Mucosa of rectum (tissue), 2 donors: ENCODE measurements at regions not wholly inside any gene's neighbourhood (a gene's known extent, or its start where the extent isn't known, plus 50 kb on each side); places are given as distances from the start of the nearest gene placed in this dataset.
A peak's percentile ranks its signal among the peaks of the same experiment; 100 is the strongest.

Experiments used
- H3K27ac ChIP-seq, 2 donors: one replicate each; pipeline ENCODE4 v1.7.0; 2013; ENCODE audit warnings: inconsistent platforms in 2 of 2, low read depth in 2 of 2, low read length in 2 of 2
- H3K27me3 ChIP-seq, 2 donors: one replicate each; pipeline ENCODE4 v1.7.0; 2013; ENCODE audit warnings: low read length in 2 of 2; ENCODE audit not compliant: control insufficient read depth in 2 of 2, insufficient read depth in 2 of 2
- H3K36me3 ChIP-seq, 2 donors: one replicate each; pipeline ENCODE4 v1.7.0; 2013; ENCODE audit warnings: low read length in 2 of 2; ENCODE audit not compliant: control insufficient read depth in 2 of 2, insufficient read depth in 2 of 2
- H3K4me1 ChIP-seq, 2 donors: one replicate each; pipeline ENCODE4 v1.7.0; 2013; ENCODE audit warnings: low read length in 2 of 2, mild to moderate bottlenecking in 1 of 2; ENCODE audit not compliant: control insufficient read depth in 2 of 2, insufficient read depth in 2 of 2
- H3K4me3 ChIP-seq, 2 donors: one replicate each; pipeline ENCODE4 v1.7.0; 2013; ENCODE audit warnings: low read length in 2 of 2
- H3K9ac ChIP-seq, 2 donors: one replicate each; pipeline ENCODE4 v1.7.0; 2013; ENCODE audit warnings: low read length in 2 of 2, low read depth in 1 of 2, mild to moderate bottlenecking in 1 of 2
- H3K9me3 ChIP-seq, 2 donors: one replicate each; pipeline ENCODE4 v1.7.0; 2013; ENCODE audit warnings: low read length in 2 of 2; ENCODE audit not compliant: control insufficient read depth in 2 of 2
- donor health status: healthy.
- donor health status: Normal muscosa, but diverticular disease.

DNA sequence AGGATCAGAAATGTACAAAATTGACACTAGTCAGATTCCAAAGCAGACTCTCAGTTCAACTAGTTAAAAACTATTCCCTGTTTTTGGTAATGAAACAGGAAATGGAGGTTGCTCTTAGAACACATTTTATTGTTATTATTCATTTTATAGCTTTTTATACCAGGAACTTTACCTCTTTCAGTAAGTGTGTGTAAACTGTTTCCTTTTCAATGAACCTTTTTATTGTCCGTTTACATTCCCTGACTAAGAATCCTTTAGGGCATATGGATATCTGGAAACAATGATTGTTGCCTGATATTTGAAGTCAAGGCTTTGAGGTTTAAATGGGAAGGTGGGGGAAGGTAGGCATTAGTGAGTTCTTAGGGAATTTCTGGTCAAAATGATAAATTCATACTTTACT is 1511.4 kb downstream of the ADGRL3 start:
- peaks cover 0 to 16% of the 10 kb centered on the region in 2 donors for H3K4me1 ChIP-seq
- no peaks in the 10 kb centered on the region for H3K27me3 ChIP-seq
- no peak overlapping the region for H3K4me3 ChIP-seq
- no peaks in the 10 kb centered on the region for H3K9me3 ChIP-seq
- no peak overlapping the region for H3K9ac ChIP-seq
- no peak overlapping the region for H3K27ac ChIP-seq
- H3K36me3 ChIP-seq, result no peaks in the 10 kb centered on the region

DNA sequence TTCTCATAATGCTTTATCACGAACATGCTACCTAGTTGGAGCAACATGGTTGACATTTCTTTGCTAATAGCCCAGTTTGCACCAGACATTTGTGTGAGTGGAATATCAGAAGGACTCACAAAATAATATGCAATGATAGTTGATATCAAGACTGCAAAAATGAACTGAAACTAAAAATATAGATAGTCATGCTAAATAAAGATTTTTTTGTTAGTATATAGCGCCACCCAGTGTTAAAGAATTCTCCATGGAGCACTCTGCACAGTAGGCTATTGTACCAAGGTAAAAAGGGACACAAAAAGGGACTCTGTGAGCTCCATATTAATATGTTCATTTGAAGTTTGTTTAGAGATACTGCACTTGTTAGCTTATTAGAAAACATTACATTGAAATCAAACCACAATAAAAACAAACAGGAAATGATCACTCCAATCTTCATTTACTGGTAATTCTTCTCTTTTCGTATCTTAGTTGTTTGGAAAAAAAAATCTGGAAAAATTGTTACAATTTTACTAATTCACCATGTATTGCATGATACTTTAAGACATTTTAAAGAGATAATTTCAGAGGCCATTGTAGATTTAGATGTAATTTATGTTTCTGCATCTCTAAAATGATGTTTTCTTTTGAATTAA is 1509.6 kb downstream of the ADGRL3 start:
- no peaks in the 10 kb centered on the region for H3K36me3 ChIP-seq
- H3K9ac ChIP-seq, result no peak overlapping the region
- no peaks in the 10 kb centered on the region for H3K9me3 ChIP-seq
- H3K27ac ChIP-seq, result no peak overlapping the region
- H3K4me3 ChIP-seq, result peak overlapping the region; percentile 47 to 51
- H3K27me3 ChIP-seq, result no peaks in the 10 kb centered on the region
- peaks cover 0 to 16% of the 10 kb centered on the region in 2 donors for H3K4me1 ChIP-seq

DNA sequence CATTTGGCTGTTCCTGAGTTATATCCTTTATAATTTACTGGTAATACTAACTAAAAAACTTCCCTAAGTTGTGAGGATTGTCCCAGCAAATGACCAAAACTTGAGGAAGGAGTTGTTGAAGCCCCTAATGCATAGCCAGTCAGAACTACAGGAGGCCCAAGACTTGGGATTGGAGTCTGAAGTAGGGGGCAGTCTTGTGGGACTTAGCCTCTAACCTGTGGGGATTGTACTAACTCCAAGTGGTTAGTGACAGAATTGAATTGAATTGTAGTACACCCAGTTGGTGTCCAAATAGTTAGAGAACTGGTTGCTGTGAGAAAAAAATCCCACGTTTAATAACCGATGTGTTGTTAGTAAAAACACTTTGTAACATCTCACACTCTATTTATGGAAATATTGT is 1506.3 kb downstream of the ADGRL3 start:
- no peaks in the 10 kb centered on the region for H3K27me3 ChIP-seq
- H3K9me3 ChIP-seq, result no peaks in the 10 kb centered on the region
- no peak overlapping the region for H3K9ac ChIP-seq
- H3K27ac ChIP-seq, result no peak overlapping the region
- H3K36me3 ChIP-seq, result no peaks in the 10 kb centered on the region
- H3K4me3 ChIP-seq, result no peak overlapping the region
- peaks cover 0 to 8% of the 10 kb centered on the region in 2 donors for H3K4me1 ChIP-seq

DNA sequence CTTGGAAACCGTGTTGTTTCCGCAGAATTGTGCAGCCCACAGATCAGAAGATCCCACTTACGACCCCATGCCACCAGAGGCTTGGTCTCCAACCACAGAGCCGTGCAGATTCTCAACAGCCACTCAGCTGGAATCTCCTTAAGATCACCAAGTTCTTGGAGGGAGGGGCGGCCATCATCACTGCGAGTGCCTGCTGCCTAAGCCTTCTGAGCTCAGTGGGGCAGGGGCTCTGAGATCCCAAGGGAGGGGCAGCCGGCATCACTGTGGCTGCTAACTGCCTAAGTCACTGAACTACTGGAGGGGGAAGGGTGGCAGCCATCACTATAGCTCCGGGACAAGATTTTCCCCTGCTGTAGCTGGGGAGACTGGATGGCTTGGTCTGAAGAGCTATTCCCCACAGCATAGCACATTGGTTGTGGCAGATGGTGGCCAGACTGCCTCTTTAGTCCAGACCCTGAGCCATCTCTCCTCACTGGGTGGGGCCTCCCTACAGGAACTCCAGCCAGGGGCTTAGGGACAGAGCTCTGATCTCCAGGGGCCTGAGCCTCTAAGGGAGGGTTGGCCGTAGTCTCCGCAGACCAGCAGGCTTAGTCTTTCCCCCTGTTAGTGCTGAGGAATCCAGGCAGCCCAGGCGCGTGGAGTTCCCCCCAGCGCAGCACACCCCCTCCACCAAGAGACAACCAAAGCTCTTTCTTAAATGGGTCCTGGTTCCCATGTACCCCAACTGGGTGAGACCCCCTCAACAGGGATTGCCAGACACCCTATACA is 1483.9 kb downstream of the ADGRL3 start:
- H3K4me1 ChIP-seq, result no peaks in the 10 kb centered on the region
- no peaks in the 10 kb centered on the region for H3K9me3 ChIP-seq
- H3K27ac ChIP-seq, result no peak overlapping the region
- H3K36me3 ChIP-seq, result no peaks in the 10 kb centered on the region
- H3K9ac ChIP-seq, result no peak overlapping the region
- no peak overlapping the region for H3K4me3 ChIP-seq
- H3K27me3 ChIP-seq, result no peaks in the 10 kb centered on the region

DNA sequence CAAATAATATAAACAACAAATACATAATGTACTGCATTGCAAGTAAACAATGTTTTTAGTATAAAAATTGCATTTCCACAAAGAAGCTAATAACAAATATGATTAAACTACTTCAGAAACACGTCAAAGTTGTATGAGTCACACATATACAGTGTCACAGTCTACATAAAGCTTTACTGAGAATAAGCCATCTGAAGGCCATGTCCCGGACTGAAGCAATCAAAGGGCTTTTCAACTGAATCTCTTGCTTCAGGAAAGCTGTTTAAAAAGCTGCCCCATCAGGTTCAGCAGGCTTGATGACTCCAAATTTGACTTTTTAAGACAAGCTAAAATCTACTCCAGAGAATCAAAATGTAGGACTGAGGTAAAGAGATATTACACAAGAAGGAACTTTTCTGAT is 1476.8 kb downstream of the ADGRL3 start:
- H3K9ac ChIP-seq, result no peak overlapping the region
- no peaks in the 10 kb centered on the region for H3K4me1 ChIP-seq
- no peak overlapping the region for H3K4me3 ChIP-seq
- no peaks in the 10 kb centered on the region for H3K9me3 ChIP-seq
- no peaks in the 10 kb centered on the region for H3K27me3 ChIP-seq
- no peaks in the 10 kb centered on the region for H3K36me3 ChIP-seq
- H3K27ac ChIP-seq, result no peak overlapping the region

DNA sequence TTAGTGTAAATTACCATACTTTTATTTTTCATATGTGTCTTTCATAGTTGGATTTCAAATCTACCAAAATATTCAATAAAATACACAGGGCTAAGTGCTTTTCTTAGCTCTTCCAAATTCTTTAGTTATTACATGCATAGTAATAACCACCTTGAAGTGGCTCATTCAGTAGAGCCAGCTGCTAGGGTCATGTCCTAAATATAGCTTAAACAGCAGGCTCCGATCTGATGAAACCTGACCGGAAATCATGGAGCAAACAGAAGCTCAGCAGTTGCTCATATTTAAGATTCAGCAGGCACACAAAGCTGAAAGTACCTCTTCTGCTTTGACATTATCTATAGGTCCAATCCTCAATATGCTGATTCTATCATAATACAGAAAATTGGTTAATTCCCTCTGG is 1470.4 kb downstream of the ADGRL3 start:
- Histone ChIP-seq H3K9ac (no peak overlapping the region), H3K27ac (no peak overlapping the region), H3K9me3 (no peaks in the 10 kb centered on the region), H3K4me3 (no peak overlapping the region), H3K36me3 (no peaks in the 10 kb centered on the region), H3K27me3 (no peaks in the 10 kb centered on the region), H3K4me1 (no peaks in the 10 kb centered on the region)

DNA sequence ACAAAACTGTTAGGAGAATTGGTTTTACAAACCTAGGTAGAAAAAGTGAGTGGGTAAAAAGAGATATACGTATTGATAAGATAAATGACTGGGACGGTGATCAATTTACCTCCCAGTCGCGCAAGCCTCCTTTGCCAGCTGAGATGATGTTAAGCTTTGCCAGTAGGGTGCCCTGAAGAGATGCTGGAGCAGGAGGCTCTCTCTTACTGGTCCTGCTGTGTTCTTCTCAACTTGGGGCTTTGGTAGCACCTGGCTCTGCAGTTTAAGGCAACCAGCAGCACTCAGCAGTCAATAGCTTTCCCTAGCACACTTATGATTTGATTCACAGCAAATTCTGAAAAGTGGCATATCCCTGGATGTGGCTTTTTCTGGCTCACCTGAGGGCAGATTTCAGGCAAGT is 1461.7 kb downstream of the ADGRL3 start:
- no peaks in the 10 kb centered on the region for H3K36me3 ChIP-seq
- no peak overlapping the region for H3K27ac ChIP-seq
- no peaks in the 10 kb centered on the region for H3K27me3 ChIP-seq
- no peak overlapping the region for H3K9ac ChIP-seq
- no peaks in the 10 kb centered on the region for H3K9me3 ChIP-seq
- no peaks in the 10 kb centered on the region for H3K4me1 ChIP-seq
- no peak overlapping the region for H3K4me3 ChIP-seq

DNA sequence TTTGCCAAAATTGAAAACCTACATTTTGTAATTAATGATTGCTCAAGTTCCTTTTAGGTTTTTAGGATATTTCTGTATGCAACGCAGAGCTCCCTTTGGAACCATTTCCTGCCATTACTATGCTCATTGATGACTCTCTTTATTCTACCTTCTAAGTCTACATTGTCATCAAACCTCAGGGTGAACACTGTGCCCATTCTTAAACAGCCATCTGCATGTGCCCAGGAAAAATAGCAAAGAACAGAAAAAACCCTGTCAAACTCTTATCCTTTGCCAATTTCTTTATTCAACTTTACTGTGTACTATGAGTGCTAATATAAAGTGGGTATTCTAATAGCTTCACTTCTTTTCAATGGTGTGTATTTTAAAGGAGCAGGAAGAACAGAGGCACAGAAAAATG is 1455.9 kb downstream of the ADGRL3 start:
- no peaks in the 10 kb centered on the region for H3K9me3 ChIP-seq
- H3K4me3 ChIP-seq, result no peak overlapping the region
- H3K36me3 ChIP-seq, result no peaks in the 10 kb centered on the region
- no peak overlapping the region for H3K9ac ChIP-seq
- H3K27ac ChIP-seq, result no peak overlapping the region
- no peaks in the 10 kb centered on the region for H3K4me1 ChIP-seq
- H3K27me3 ChIP-seq, result no peaks in the 10 kb centered on the region

DNA sequence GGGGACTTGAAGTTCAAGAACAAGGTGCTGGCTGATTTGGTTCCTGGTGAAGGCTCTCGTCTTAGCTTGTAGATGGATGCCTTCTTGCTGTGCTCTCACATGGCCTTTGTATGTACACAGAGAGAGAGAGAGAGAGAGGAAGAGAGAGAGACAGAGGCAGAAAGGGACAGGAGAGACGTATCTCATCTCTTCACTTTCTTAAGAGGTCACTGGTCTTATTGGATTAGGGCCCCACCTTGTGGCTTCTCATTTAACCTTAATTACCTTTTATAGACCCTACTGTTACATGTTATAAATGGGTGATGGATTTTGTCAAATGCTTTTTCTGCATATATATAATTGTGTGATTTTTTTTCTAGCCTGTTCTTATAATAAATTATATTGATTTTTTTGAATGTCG is 1444.2 kb downstream of the ADGRL3 start:
- H3K4me1 ChIP-seq, result no peaks in the 10 kb centered on the region

DNA sequence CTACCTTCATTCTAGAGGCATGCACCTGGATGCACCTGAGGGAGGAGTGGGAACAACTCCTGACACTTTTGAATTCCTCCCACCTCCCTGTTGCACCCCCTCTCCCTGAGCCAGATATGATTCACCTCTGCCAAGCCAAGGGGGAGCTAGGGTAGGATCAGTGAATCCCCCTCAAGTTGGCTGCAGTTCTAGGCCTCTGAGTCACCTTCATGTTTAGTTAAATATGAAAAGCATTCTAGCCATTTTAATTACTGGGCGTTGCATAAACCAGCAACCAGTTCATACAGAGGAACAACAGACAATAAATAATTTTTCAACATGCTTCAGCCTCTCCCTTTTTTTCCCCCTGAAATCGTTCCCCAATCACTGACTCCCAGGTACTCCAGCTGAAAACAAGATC is 1440.2 kb downstream of the ADGRL3 start:
- no peaks in the 10 kb centered on the region for H3K27me3 ChIP-seq
- no peaks in the 10 kb centered on the region for H3K9me3 ChIP-seq
- no peaks in the 10 kb centered on the region for H3K36me3 ChIP-seq
- no peak overlapping the region for H3K9ac ChIP-seq
- H3K27ac ChIP-seq, result no peak overlapping the region
- H3K4me1 ChIP-seq, result no peaks in the 10 kb centered on the region
- no peak overlapping the region for H3K4me3 ChIP-seq

More for the DNA sequence above, 1444.2 kb downstream of the ADGRL3 start:
- H3K27me3 ChIP-seq, result no peaks in the 10 kb centered on the region
- no peak overlapping the region for H3K27ac ChIP-seq
- H3K9ac ChIP-seq, result no peak overlapping the region
- no peak overlapping the region for H3K4me3 ChIP-seq
- no peaks in the 10 kb centered on the region for H3K9me3 ChIP-seq
- no peaks in the 10 kb centered on the region for H3K36me3 ChIP-seq
